ENCODE measurements at regions not wholly inside any gene's neighbourhood (a gene's known extent, or its start where the extent isn't known, plus 50 kb on each side); places are given as distances from the start of the nearest gene placed in this dataset.
"Not testable (repeated sequence)": the region's sequence is repeated elsewhere in the genome, so short reads cannot be mapped to it uniquely, and the experiment has no call there.

DNA sequence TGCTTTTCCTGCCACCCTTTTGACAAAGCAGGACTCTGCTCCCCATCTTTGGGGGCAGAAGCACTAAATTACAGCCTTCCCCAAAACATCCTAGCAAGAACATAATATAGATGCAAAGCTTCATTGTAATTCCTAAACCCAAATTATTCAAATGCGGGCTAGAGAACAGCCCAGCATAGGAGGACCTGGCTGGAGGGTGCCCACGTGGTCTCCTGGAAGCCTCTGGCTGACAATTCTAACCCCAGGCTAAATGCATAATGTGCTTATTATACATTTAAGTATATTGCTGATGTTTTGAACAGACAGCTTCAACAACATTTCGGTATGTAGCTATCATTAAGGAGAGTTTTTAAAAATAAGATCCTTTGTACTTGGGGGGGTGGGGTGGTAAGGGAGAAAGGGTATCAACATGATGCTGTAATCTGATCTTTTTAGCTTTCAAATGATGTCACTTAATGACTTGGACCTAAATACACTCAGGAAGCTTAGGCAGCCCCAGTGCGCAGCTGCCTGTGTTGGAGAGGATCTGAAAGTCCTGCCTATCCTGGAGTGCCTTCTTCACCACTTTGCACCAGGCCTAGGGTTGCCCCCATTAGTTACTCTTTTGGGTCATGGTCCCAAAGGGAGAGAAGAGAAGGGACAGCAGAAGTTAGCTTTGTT lies 57.2 kb upstream of the USP3 start:
- peaks cover 15% of the 10 kb centered on the region for H3K4me1 Mint-ChIP-seq (ENCODE audit: low read depth)
- no peaks in the 10 kb centered on the region for H3K27me3 Mint-ChIP-seq
- POLR2A ChIA-PET = no interaction called here
- H3K27ac Mint-ChIP-seq = no peak overlapping the region
- no peak for DNase-seq
- no peaks in the 10 kb centered on the region for H3K36me3 Mint-ChIP-seq
- CTCF ChIA-PET = interaction anchor here (0.6 to 4.6 kb wide), 4 partner anchors 14 to 1160 kb away, joined by 3 to 18 read pairs (median 3); no protein-coding TSS in a partner anchor
- no peak overlapping the region for H3K4me3 Mint-ChIP-seq
- H3K9me3 Mint-ChIP-seq = no peaks in the 10 kb centered on the region
- intact Hi-C loops (cut with micrococcal nuclease) = no loop called here

DNA sequence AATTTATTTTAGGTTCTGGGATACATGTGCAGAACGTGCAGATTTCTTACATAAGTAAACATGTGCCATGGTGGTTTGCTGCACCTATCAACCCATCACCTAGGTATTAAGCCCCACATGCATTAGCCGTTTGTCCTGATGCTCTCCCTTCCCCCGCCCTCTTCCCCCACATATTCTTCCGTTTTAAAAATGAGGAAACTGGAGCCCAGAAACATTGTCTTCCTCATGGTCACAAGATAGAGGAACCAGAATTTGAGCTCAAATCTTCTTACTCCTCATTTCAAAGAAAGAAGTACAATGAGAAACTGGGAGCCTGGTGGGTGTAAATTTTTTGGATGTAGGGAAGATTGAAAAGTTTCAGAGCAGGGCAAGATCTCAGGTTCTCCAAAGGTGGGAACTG lies 56.1 kb upstream of the USP3 start:
- H3K27ac Mint-ChIP-seq = no peak overlapping the region
- DNase-seq = no peak
- H3K4me3 Mint-ChIP-seq = no peak overlapping the region
- H3K36me3 Mint-ChIP-seq = no peaks in the 10 kb centered on the region
- H3K4me1 Mint-ChIP-seq (ENCODE audit: low read depth) = peaks cover 17% of the 10 kb centered on the region
- intact Hi-C loops (cut with micrococcal nuclease) = no loop called here
- no peaks in the 10 kb centered on the region for H3K9me3 Mint-ChIP-seq
- CTCF ChIA-PET = interaction anchor here (0.7 to 4.6 kb wide), 4 partner anchors 15 to 400 kb away, joined by 3 to 18 read pairs (median 3); no protein-coding TSS in a partner anchor
- POLR2A ChIA-PET = no interaction called here
- H3K27me3 Mint-ChIP-seq = no peaks in the 10 kb centered on the region

DNA sequence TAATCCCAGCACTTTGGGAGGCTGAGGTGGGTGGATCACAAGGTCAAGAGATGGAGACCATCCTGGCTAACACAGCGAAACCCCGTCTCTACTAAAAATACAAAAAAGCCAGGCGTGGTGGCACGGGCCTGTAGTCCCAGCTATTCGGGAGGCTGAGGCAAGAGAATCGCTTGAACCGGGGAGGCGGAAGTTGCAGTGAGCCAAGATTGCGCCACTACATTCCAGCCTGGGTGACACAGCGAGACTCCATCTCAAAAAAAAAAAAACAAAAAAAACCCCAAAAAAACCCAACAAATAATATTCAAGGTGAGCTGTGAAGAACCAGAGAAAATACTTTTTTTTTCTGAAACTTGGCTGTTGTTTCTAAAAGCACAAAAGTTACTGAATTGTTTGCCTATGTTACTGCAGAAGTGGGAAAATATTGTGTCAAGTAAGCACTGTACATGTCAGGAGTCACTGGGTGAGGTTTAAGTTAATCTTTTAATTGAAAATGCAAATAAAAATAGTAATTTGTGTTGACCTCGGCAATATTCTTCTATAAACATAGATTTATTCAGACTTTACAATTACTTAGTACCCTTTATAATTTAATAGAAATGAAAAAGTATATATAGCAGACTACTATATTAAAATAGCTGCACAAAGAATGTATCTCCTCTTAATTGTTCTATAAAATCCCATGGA lies 55.4 kb upstream of the USP3 start:
- DNase-seq; H3K27me3 Mint-ChIP-seq; H3K9me3 Mint-ChIP-seq; H3K4me3 Mint-ChIP-seq; H3K36me3 Mint-ChIP-seq; POLR2A ChIA-PET; H3K27ac Mint-ChIP-seq; intact Hi-C loops (cut with micrococcal nuclease): not testable (repeated sequence)
- H3K4me1 Mint-ChIP-seq (ENCODE audit: low read depth) = peaks cover 20% of the 10 kb centered on the region
- CTCF ChIA-PET = interaction anchor here (1.0 to 4.6 kb wide), 2 partner anchors 18 to 401 kb away, joined by 3 to 18 read pairs; no protein-coding TSS in a partner anchor

DNA sequence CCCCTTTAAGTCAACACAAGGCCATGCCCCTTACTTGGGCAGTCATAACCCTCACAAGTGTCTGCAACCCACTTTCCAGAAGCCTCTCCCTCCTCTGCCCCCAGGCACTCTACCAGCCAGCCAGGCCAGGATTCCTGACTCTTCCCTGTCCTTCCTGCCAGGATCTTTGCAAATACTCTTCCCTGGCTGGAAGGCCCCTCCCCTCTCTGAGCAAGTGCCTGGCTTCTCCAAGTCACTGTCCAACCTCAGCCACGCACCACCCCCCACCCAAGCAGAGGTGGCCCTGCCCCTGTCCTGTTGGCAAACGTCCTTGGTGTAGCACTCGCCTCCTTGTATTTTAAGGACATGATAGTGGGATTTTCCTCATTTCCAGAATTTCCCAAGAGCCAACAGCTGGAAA lies 54.7 kb upstream of the USP3 start:
- H3K4me3 Mint-ChIP-seq = no peak overlapping the region
- H3K9me3 Mint-ChIP-seq = no peaks in the 10 kb centered on the region
- H3K27me3 Mint-ChIP-seq = no peaks in the 10 kb centered on the region
- ChIA-PET CTCF (no interaction called here), POLR2A (no interaction called here)
- intact Hi-C loops (cut with micrococcal nuclease) = no loop called here
- H3K36me3 Mint-ChIP-seq = no peaks in the 10 kb centered on the region
- DNase-seq = no peak
- H3K4me1 Mint-ChIP-seq (ENCODE audit: low read depth) = peaks cover 20% of the 10 kb centered on the region
- no peak overlapping the region for H3K27ac Mint-ChIP-seq

GRCh38 chr15:63450884-63451225 lies 53.5 kb upstream of the USP3 start:
- Mint-ChIP-seq H3K4me1 (ENCODE audit: low read depth) (peaks cover 15% of the 10 kb centered on the region), H3K4me3 (no peak overlapping the region), H3K36me3 (no peaks in the 10 kb centered on the region), H3K27ac (no peak overlapping the region), H3K9me3 (no peaks in the 10 kb centered on the region), H3K27me3 (no peaks in the 10 kb centered on the region)
- intact Hi-C loops (cut with micrococcal nuclease) = no loop called here
- no peak for DNase-seq
- ChIA-PET POLR2A (no interaction called here), CTCF (no interaction called here)

DNA sequence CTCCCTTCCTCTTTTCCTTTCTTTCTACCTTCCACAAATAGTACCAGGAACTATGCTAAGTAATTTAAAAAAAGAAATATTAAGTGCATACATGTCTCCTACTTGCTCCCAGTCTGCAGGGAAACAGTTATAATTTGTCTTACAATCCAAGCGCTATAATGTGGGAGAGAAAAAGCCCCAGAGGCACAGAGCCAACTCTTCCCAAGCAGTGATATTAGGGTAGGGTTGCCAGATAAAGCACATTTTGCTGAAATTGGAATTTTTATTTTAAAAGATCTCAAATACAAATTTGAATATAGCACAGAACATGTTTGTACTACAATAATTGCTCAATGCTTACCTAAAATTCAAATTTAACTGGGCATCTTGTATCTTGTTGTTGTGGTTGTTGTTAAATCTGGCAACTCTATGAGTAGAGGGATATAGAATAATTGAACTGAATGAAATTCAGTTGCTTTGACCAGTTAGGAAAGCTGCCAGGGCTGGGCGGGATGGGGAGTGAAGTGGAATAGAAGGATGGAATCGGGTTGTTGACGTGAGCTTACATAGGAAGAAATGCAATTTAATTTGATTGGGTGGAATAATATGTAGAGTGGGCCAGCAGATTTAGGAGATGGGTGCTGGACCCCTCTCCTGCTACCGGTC lies 52.6 kb upstream of the USP3 start:
- POLR2A ChIA-PET = no interaction called here
- intact Hi-C loops (cut with micrococcal nuclease) = no loop called here
- Mint-ChIP-seq H3K27ac (no peak overlapping the region), H3K27me3 (no peaks in the 10 kb centered on the region), H3K9me3 (no peaks in the 10 kb centered on the region), H3K36me3 (no peaks in the 10 kb centered on the region), H3K4me3 (no peak overlapping the region), H3K4me1 (ENCODE audit: low read depth) (peaks cover 7% of the 10 kb centered on the region)
- CTCF ChIA-PET = no interaction called here
- DNase-seq = no peak

GRCh38 chr15:63452552-63453136 lies 51.7 kb upstream of the USP3 start:
- Mint-ChIP-seq H3K4me1 (ENCODE audit: low read depth) (peaks cover 5% of the 10 kb centered on the region), H3K36me3 (no peaks in the 10 kb centered on the region), H3K27ac (no peak overlapping the region), H3K4me3 (no peak overlapping the region), H3K9me3 (no peaks in the 10 kb centered on the region), H3K27me3 (no peaks in the 10 kb centered on the region)
- POLR2A ChIA-PET = no interaction called here
- CTCF ChIA-PET = interaction anchor here (0.9 kb wide), 1 partner anchor 113 kb away, joined by 3 read pairs; no protein-coding TSS in a partner anchor
- intact Hi-C loops (cut with micrococcal nuclease) = no loop called here
- DNase-seq = no peak

GRCh38 chr15:63453186-63453905 lies 51.0 kb upstream of the USP3 start:
- Mint-ChIP-seq H3K4me3 (no peak overlapping the region), H3K4me1 (ENCODE audit: low read depth) (peaks cover 5% of the 10 kb centered on the region)
- CTCF ChIA-PET = interaction anchor here (0.9 to 1.4 kb wide), 2 partner anchors 13 to 112 kb away, joined by 3 to 5 read pairs; no protein-coding TSS in a partner anchor

DNA sequence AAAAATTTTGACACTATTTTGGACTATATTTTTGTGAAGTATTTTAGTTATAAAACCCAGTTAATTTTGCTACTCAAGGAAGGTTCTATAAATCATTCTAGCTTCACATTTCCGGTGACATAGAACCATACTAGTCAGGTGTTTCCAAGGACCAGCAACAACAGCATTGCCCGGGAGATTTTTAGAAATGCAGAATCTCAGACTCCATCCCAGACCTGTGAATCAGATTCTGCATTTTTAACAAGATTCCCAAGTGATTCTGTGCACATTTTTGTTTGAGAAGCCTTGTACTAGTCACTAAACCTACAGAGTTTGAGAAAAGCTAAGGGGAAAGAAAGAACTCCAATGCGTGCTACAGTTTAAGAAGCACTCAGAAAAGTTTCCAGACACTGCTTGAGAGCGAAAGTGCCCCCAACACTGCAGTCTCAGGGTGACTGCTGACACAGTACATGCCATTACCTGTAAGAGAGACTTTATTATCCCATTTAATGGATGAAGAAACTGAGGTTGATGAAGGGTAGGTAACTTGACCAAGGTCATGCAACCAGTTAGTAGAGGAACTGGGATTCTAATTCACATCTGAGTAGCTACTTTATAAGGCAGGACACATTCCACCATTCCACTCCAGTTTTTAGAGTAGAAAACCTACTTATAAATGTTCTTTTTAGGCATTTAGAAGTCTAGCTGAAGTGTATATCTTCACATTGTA lies 49.7 kb upstream of the USP3 start:
- Mint-ChIP-seq H3K36me3 (no peaks in the 10 kb centered on the region), H3K9me3 (no peaks in the 10 kb centered on the region), H3K27ac (no peak overlapping the region), H3K4me1 (ENCODE audit: low read depth) (peaks cover 5% of the 10 kb centered on the region), H3K4me3 (no peak overlapping the region), H3K27me3 (no peaks in the 10 kb centered on the region)
- intact Hi-C loops (cut with micrococcal nuclease) = no loop called here
- DNase-seq = no peak
- ChIA-PET POLR2A (no interaction called here), CTCF (interaction anchor here (1.4 kb wide), 1 partner anchor 12 kb away, joined by 5 read pairs; no protein-coding TSS in a partner anchor)

More at GRCh38 chr15:63453186-63453905, 51.0 kb upstream of the USP3 start:
- H3K27me3 Mint-ChIP-seq = no peaks in the 10 kb centered on the region
- DNase-seq = no peak
- POLR2A ChIA-PET = no interaction called here
- intact Hi-C loops (cut with micrococcal nuclease) = no loop called here
- no peak overlapping the region for H3K27ac Mint-ChIP-seq
- no peaks in the 10 kb centered on the region for H3K36me3 Mint-ChIP-seq
- no peaks in the 10 kb centered on the region for H3K9me3 Mint-ChIP-seq

Measured in activated CD4-positive, alpha-beta memory T cell treated with anti-CD3 and anti-CD28 coated beads for 36 hours (primary cell).